ENCODE measurements at regions not wholly inside any gene's neighbourhood (a gene's known extent, or its start where the extent isn't known, plus 50 kb on each side); places are given as distances from the start of the nearest gene placed in this dataset.
A peak's percentile ranks its signal among the peaks of the same experiment; 100 is the strongest.

DNA sequence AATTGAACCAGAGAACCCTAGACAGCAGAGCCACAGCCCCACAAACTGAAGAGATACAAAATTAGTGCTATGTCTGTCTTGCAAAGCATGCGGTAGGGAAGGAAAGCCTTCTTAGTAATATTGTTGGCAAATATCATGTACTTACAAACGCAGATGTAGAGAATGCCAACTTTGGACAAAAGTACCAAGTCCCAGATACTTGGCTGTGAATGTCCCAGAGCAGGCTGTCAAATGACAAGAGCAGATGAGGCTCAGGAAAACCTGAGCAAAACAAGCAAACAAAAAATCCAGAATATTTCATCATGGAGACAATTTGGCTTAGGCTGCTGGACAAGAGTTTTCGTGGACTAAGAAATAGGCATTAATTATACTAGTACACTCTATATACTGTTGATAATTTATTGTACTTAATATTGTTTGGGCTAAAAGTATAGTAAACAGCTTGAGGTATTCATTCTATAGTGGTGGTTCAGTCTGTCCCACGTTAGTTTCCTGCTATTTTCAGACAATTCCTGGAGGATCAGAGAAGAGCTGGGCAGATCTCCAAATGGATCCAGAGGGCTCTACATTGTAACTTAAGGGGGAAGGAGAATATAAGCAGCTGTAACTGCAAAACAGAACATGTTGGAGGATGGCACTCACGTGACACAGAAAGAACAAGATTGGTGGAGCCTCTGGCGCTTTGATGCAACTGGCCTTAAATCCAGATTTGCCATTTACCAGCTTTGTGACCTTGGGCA lies 329.8 kb downstream of the ATP23 start:
- peak; percentile 39 for DNase-seq

- no peak for DNase-seq
These were observed 331.1 kb downstream of the ATP23 start for GRCh38 chr12:58272461-58272860.

DNA sequence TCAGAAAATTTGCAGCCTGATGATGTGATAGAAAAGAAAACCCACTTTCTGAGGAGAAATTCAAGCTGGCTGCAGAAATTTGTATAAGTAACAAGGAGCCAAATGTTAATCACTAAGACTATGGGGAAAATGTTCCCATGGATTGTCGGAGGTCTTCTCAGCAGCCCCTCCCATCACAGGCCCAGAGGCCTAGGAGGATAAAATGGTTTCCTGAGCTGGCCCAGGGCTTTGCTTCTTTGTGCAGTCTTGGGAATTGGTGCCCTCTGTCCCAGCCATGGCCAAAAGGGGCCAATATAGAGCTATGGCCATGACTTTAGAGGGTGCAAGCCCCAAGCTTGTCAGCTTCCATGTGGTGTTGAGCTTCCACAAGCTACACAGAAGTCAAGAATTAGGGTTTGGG lies 335.9 kb downstream of the ATP23 start:
- no peak for DNase-seq

GRCh38 chr12:58283553-58283952 lies 342.2 kb downstream of the ATP23 start:
- no peak for DNase-seq

GRCh38 chr12:58285551-58285950 lies 344.2 kb downstream of the ATP23 start:
- no peak for DNase-seq

DNA sequence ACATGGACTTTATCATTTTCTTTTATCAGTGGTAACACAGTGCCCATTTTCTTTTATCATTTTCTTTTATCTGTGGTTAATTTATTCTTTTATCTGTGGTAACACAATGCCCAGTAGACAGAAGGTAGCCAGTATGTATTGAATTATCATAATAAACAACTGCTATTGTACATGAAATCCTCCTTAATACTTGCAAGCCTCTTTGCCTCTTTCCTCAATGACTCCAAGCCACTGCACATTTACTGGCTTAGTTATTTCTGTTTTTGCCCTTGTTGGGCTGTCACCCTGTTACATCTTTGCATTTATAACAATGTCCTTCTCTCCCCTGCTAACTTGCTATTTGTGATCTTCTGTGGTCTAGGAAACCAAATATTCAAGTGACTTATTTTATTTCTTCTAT lies 345.0 kb downstream of the ATP23 start:
- DNase-seq: no peak

GRCh38 chr12:58288190-58288589 lies 346.8 kb downstream of the ATP23 start:
- DNase-seq: no peak

DNA sequence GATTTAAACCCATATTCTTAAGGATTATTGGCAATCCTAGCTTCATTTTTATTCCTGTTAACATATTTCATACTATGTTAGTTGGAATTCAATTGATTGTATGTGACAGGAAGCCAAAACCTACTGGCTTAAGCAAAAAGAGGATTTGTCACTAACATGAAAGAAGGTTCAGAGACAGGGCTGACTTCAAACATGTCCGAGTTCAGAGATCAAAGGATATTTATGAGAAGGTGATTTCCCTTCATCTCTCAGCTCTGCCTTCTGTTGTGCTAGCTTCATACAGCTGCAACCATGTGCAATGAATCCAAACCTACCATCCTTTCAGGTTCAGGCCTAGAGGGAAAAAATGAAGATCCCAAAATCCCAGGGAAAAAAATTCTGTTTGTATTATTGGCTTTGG lies 349.7 kb downstream of the ATP23 start:
- no peak for DNase-seq

DNA sequence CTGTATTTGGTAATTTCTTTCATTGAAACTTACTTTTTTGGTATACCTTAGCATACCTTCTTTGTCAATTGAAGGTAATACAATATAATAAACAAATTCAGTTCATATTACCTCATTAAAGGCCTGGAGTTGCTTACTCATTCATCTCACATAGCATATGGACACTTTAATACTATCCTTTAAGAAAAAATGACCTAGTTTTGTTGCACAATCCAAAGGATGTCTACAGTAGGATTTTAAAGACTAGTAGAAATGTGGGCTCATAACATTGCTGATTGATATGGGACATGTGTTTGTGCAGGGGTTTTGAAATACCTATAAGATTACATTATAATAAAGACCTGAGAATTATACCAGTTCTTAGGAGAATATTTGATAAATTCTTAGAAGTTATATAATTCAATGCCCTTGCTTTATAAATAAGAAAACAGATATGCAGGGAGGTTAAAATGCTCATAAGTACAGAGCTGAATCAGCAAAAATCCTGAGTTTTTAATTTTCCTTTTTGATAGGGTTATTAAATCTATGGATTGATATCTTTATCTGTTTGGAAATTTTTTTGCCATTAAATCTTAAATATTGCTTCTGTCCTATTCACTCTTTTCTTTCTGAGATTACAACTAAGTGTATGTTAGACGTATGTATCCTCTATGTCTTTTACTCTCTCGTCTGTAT lies 352.1 kb downstream of the ATP23 start:
- no peak for DNase-seq

GRCh38 chr12:58295268-58295667 lies 353.9 kb downstream of the ATP23 start:
- DNase-seq: no peak

DNA sequence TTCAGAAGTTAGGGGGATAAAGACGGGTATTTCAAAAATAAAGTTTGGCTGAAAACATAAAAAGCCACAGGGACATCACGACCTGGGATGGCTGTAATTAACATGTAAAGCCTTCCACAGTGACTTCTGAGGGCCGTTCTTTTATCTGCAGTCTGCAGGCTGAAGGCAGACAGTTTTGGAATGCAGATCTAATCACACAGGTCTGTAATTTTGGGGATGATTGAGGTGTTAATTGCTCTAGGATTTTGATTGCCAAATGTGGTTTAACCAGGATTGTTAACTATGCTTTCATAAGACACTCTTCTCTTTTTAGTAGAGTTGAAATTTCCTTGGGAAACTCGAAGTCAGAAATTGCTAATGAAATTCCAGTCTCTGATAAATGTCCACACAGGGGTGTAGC lies 355.5 kb downstream of the ATP23 start:
- DNase-seq: no peak

DNA sequence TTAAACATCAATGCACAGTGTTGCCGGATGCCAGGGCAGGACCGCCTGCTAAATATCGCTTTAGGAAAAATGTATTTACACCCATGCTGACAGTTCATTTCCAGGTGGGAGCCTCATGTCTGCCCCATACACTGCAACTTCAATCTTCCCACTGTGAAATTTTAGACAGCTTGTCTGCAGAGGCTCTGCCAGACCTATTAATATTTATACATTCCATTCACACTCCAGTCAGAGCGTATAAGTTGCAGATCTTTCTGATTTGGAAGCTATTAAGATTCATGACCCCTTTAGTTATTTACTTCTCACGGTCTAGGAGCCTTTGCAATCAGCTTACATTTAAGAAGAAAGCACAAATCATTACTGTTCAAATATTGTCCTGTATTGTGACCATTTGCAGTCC lies 357.4 kb downstream of the ATP23 start:
- DNase-seq: no peak

GRCh38 chr12:58299371-58299770 lies 358.0 kb downstream of the ATP23 start:
- DNase-seq: no peak

DNA sequence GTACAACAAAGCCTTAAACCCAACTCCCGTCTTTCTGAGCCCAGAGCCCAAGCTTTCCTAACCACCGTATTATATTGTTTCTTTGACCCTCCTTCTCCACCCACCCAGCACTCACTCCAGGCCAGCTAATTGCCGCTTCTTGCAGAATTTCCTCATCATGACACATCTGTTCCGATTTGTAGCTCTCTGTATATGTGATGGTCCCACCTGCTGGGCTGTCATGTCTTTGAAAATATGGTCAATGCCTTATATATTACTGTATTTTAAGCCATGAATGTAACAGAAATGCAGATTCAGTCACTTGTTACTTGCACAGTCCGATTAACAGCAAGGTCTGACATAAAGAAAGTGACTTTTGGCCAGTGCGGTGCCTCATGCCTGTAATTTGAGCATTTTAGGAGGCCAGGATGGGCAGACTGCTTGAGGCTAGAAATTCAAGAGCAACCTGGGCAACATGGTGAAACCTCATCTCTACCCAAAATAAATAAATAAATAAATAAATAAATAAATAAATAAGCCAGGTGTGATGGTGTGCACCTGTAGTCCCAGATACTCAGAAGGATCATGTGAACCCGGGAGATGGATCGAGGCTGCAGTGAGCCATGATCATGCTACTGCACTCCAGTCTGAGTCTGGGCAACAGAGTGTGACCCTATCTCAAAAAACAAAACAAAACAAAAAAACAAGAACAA lies 359.8 kb downstream of the ATP23 start:
- no peak for DNase-seq

DNA sequence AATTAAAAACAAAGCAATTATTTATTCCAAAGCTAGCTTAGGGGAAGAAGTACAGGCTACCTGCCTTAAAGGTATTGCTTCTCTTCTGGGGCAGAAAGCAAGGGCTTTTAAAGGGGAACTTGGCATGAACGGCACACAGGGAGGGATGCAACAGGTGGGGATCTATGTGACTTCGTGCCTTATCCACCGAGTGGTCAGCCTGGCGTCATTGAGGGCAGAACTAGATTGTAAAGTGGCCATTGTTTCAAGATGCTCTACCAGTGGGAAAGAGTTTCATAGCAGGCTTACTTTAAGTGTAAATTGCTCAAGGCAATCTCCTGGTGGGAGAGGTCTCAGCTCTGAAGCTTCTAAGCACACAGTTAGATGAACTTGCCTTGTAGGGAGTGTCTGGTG lies 360.4 kb downstream of the ATP23 start:
- DNase-seq: no peak

- peak; percentile 50 for DNase-seq
These were observed 361.2 kb downstream of the ATP23 start for GRCh38 chr12:58302487-58303011.

DNA sequence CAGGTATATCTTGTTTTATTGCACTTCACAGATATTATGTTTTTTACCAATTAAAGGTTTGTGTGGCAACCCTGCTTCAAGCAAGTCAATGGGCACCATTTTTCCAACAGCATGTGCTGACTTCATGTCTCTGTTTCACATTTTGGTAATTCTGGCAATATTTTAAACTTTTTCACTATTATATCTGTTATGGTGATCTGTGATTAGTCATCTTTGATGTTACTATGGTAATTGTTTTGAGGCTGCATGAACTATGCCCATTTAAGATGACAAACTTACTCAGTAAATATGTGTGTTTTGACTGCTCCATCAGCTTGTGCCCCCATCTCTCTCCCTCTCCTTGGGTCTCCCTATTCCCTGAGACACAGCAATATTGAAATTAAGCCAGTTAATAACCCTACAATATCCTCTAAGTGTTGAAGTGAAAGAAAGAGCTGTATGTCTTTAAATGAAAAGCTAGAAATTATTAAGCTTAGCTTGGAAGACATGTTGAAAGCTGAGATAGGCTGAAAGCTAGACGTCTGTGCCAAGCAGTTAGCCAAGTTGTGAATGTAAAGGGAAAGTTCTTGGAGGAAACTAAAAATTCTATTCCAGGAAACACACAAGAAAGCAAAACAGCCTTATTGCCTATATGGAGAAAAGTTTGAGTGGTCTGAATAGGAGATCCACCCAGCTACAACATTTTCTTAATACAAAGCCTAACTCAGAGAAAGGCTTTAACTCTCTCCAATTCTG lies 365.1 kb downstream of the ATP23 start:
- DNase-seq: peak; percentile 48

DNA sequence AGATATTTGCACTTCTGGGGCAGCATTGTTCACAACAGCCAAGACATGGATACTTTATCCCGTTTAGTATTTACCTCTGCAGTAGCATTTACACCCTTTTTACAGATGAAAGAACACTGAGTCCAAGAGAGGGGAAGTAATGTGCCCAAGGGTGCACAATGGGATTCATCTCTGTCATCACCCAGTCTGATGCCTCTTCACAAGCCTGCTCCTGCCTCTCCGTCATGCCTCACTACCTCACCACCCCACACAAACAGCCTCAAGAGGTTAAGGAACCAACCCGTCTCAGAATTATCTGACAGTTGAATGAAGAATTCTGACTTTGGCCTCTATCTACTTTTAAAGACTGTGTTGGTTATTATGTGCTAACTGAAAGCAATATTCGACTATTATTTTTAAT lies 368.4 kb downstream of the ATP23 start:
- DNase-seq: no peak

GRCh38 chr12:58310368-58310767 lies 369.0 kb downstream of the ATP23 start:
- DNase-seq: peak; percentile 68

- peak; percentile 94 for DNase-seq
These were observed 369.6 kb downstream of the ATP23 start for GRCh38 chr12:58310809-58311622.

GRCh38 chr12:58313091-58313855 lies 371.9 kb downstream of the ATP23 start:
- peak; percentile 83 for DNase-seq

Data from dermis blood vessel endothelial cell (primary cell).